Glutamatergic neuron (in vitro differentiated cells): ENCODE measurements at regions not wholly inside any gene's neighbourhood (a gene's known extent, or its start where the extent isn't known, plus 50 kb on each side); places are given as distances from the start of the nearest gene placed in this dataset.

Source experiments
- DNase-seq: peaks from one replicate; pipeline ENCODE4 v3.0.0; 2022
- H3K27ac Mint-ChIP-seq: one replicate; pipeline ENCODE4 v1.8.0; 2020; ENCODE audit warnings: mild to moderate bottlenecking, mixed read lengths, inconsistent platforms; ENCODE audit not compliant: unreplicated experiment
- H3K27me3 Mint-ChIP-seq: one replicate; pipeline ENCODE4 v1.8.0; 2020; ENCODE audit warnings: mild to moderate bottlenecking, moderate library complexity, mixed read lengths, inconsistent platforms; ENCODE audit not compliant: unreplicated experiment
- H3K36me3 Mint-ChIP-seq: one replicate; pipeline ENCODE4 v1.8.0; 2020; ENCODE audit warnings: mild to moderate bottlenecking, mixed read lengths, inconsistent platforms; ENCODE audit not compliant: unreplicated experiment
- H3K4me1 Mint-ChIP-seq: one replicate; pipeline ENCODE4 v1.8.0; 2020; ENCODE audit warnings: mild to moderate bottlenecking, low read depth, mixed read lengths, inconsistent platforms; ENCODE audit not compliant: unreplicated experiment
- H3K4me3 Mint-ChIP-seq: one replicate; pipeline ENCODE4 v1.8.0; 2020; ENCODE audit warnings: mild to moderate bottlenecking, mixed read lengths, inconsistent platforms; ENCODE audit not compliant: unreplicated experiment
- H3K9me3 Mint-ChIP-seq: one replicate; pipeline ENCODE4 v1.8.0; 2020; ENCODE audit warnings: mild to moderate bottlenecking, moderate library complexity, mixed read lengths, inconsistent platforms; ENCODE audit not compliant: unreplicated experiment
- CTCF ChIP-seq: fragments of 200-600 bp; sonication (generic); IDR thresholded peaks from one replicate; pipeline ENCODE4 v1.5.0; 2021; ENCODE audit not compliant: partially characterized antibody, unreplicated experiment

DNA sequence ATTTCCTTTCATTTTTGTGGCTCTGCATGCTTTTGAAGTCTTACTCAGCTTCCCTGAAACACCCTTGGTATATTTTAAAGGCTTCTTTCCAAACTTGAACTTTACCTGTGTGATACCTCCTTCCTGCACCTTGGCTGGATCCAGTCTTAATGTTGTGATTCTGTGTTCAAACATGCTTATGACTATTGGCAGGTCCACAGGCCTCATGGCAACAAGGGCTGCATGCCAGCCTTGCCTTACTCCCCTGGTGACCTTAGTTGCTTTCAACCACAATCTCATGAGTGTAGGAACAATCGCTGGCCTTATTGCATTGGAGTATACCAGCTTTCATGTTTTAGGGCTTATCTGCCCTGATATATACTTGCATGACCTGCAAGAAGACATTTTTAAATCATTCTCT, 238.7 kb downstream of the KIF20B start:
- no peak for TF ChIP-seq CTCF
- H3K9me3 Mint-ChIP-seq = peaks cover 1% of the 10 kb centered on the region
- no peak for DNase-seq
- H3K36me3 Mint-ChIP-seq = no peaks in the 10 kb centered on the region
- no peaks in the 10 kb centered on the region for H3K4me1 Mint-ChIP-seq
- H3K4me3 Mint-ChIP-seq = no peak overlapping the region
- H3K27me3 Mint-ChIP-seq = no peaks in the 10 kb centered on the region
- H3K27ac Mint-ChIP-seq = no peak overlapping the region

DNA sequence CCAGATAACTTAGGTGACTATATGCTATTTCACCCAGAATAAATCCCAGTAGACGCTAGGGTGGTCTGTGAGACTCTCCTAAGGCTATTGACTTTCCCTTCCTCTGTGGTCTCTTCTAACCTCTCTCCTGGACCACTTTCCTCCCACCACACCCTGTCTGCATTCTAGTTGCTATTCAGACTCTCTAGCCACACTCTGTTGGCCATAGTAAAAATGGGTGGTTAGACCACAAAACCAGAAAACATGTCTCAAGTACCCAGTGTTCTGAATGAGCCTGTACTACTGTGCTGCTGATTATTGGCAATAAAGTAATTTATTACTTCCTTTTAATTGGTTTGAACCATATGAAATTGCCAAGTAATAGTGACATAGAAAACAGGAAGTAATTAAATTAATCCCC, 240.8 kb downstream of the KIF20B start:
- no peaks in the 10 kb centered on the region for H3K4me1 Mint-ChIP-seq
- no peak for TF ChIP-seq CTCF
- H3K27ac Mint-ChIP-seq = no peak overlapping the region
- H3K27me3 Mint-ChIP-seq = no peaks in the 10 kb centered on the region
- DNase-seq = no peak
- no peak overlapping the region for H3K4me3 Mint-ChIP-seq
- H3K9me3 Mint-ChIP-seq = peaks cover 1% of the 10 kb centered on the region
- H3K36me3 Mint-ChIP-seq = no peaks in the 10 kb centered on the region

DNA sequence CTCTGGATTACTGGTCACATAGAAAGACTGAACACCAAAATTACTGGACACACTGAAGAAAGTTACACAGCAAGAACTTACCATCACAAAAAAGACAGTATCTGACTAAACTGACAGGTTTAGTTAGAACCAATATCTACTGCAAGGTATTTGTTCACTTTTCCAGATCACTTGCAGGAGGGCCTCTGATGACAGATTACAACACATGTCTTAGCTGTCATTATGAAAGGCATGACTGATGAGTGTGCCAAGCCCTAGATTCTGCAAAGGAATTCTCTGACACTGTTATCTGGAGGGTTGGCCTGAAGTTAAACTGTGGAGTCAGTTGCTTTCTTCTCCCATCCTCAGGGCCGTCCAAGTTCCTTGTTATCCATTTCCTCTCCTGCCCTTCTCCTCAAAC, 242.7 kb downstream of the KIF20B start:
- H3K36me3 Mint-ChIP-seq = no peaks in the 10 kb centered on the region

DNA sequence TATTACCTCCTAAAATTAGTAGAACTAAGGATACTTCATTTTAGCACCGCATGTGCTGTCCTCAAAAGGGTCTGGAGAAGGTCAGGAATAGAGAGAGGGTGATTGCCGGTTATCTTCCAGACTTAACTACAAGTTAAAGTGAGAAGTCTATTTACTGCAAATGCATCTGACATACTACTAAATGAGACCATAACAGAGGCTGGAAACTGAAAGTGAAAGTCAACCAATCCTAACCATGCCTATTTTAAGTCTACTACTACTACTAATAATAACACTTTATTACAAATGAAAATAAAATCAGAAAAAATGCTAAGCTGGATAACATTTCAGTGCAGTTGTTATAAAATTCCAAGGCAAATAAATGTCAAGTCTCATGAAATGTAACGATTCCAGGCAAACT, 244.7 kb downstream of the KIF20B start:
- Mint-ChIP-seq H3K27ac (no peak overlapping the region), H3K36me3 (no peaks in the 10 kb centered on the region), H3K4me1 (no peaks in the 10 kb centered on the region), H3K9me3 (no peaks in the 10 kb centered on the region), H3K27me3 (no peaks in the 10 kb centered on the region), H3K4me3 (no peak overlapping the region)
- DNase-seq = no peak
- no peak for TF ChIP-seq CTCF

More for the DNA sequence above, 242.7 kb downstream of the KIF20B start:
- DNase-seq = no peak
- H3K27me3 Mint-ChIP-seq = no peaks in the 10 kb centered on the region
- H3K4me1 Mint-ChIP-seq = no peaks in the 10 kb centered on the region
- no peak for TF ChIP-seq CTCF
- H3K9me3 Mint-ChIP-seq = no peaks in the 10 kb centered on the region
- H3K27ac Mint-ChIP-seq = no peak overlapping the region
- no peak overlapping the region for H3K4me3 Mint-ChIP-seq

- H3K27me3 Mint-ChIP-seq = no peaks in the 10 kb centered on the region
- H3K36me3 Mint-ChIP-seq = no peaks in the 10 kb centered on the region
- H3K4me1 Mint-ChIP-seq = peaks cover 5% of the 10 kb centered on the region
- no peak for TF ChIP-seq CTCF
- H3K4me3 Mint-ChIP-seq = no peak overlapping the region
- H3K27ac Mint-ChIP-seq = no peak overlapping the region
- no peaks in the 10 kb centered on the region for H3K9me3 Mint-ChIP-seq
- no peak for DNase-seq
Measured at GRCh38 chr10:89949496-89949895, 248.1 kb downstream of the KIF20B start.
